Trophoblast cell (in vitro differentiated cells and primary cell): ENCODE measurements at regions not wholly inside any gene's neighbourhood (a gene's known extent, or its start where the extent isn't known, plus 50 kb on each side); places are given as distances from the start of the nearest gene placed in this dataset.

Source experiments
- DNase-seq, 2 donors: peaks; one replicate each; pipeline ENCODE4 v3.0.0-alpha.2; 2016
- H2AFZ ChIP-seq: 2 replicates; pipeline ENCODE4 v1.6.1; 2013; ENCODE audit warnings: low read length, moderate library complexity, mild to moderate bottlenecking; ENCODE audit not compliant: insufficient read depth, poor library complexity
- H2AK5ac ChIP-seq: 2 replicates; pipeline ENCODE4 v1.6.1; 2013; ENCODE audit warnings: mild to moderate bottlenecking, low read length
- H2BK120ac ChIP-seq: 2 replicates; pipeline ENCODE4 v1.6.1; 2013; ENCODE audit warnings: low read length, mild to moderate bottlenecking, moderate library complexity; ENCODE audit not compliant: insufficient read depth, poor library complexity
- H2BK12ac ChIP-seq: 2 replicates; pipeline ENCODE4 v1.6.1; 2013; ENCODE audit warnings: mild to moderate bottlenecking, low read length, moderate library complexity
- H2BK5ac ChIP-seq: 2 replicates; pipeline ENCODE4 v1.6.1; 2013; ENCODE audit warnings: low read length, low read depth, moderate library complexity, mild to moderate bottlenecking; ENCODE audit not compliant: poor library complexity
- H3K14ac ChIP-seq: 2 replicates; pipeline ENCODE4 v1.6.1; 2013; ENCODE audit warnings: mild to moderate bottlenecking, low read length
- H3K18ac ChIP-seq: 2 replicates; pipeline ENCODE4 v1.6.1; 2013; ENCODE audit warnings: mild to moderate bottlenecking, low read length
- H3K23ac ChIP-seq: 2 replicates; pipeline ENCODE4 v1.6.1; 2013; ENCODE audit warnings: low read length
- H3K27ac ChIP-seq: 2 replicates; pipeline ENCODE4 v1.5.1; 2013; ENCODE audit warnings: low read depth, mild to moderate bottlenecking, inconsistent platforms, low read length, moderate library complexity
- H3K27me3 ChIP-seq: 2 replicates; pipeline ENCODE4 v1.6.1; 2013; ENCODE audit warnings: inconsistent platforms, mild to moderate bottlenecking, low read length, moderate library complexity; ENCODE audit not compliant: insufficient read depth
- H3K36me3 ChIP-seq, 2 experiments: 1 replicate in 1 of 2; 2 replicates in 1 of 2; pipeline ENCODE4 v1.6.1; 2013; ENCODE audit warnings: low read length in 2 of 2, mild to moderate bottlenecking in 2 of 2, moderate library complexity in 1 of 2; ENCODE audit not compliant: insufficient read depth in 2 of 2, control insufficient read depth in 1 of 2
- H3K4ac ChIP-seq: 2 replicates; pipeline ENCODE4 v1.6.1; 2013; ENCODE audit warnings: low read depth, mild to moderate bottlenecking, low read length, moderate library complexity
- H3K4me1 ChIP-seq, 2 experiments: 1 replicate in 1 of 2; 2 replicates in 1 of 2; pipeline ENCODE4 v1.6.1; 2013; ENCODE audit warnings: low read length in 2 of 2, mild to moderate bottlenecking in 2 of 2, moderate library complexity in 1 of 2; ENCODE audit not compliant: insufficient read depth in 2 of 2, control insufficient read depth in 1 of 2
- H3K4me2 ChIP-seq: 2 replicates; pipeline ENCODE4 v1.6.1; 2013; ENCODE audit warnings: inconsistent platforms, mild to moderate bottlenecking, low read length, moderate library complexity
- H3K4me3 ChIP-seq: 2 replicates; pipeline ENCODE4 v1.5.1; 2013; ENCODE audit warnings: mild to moderate bottlenecking, low read depth, low read length, inconsistent platforms
- H3K79me1 ChIP-seq: one replicate; pipeline ENCODE4 v1.6.1; 2013; ENCODE audit warnings: low read length
- H3K79me2 ChIP-seq: 2 replicates; pipeline ENCODE4 v1.6.1; 2013; ENCODE audit warnings: low read length, mild to moderate bottlenecking; ENCODE audit not compliant: control insufficient read depth, insufficient read depth, poor library complexity
- H3K9ac ChIP-seq: 2 replicates; pipeline ENCODE4 v1.6.1; 2013; ENCODE audit warnings: mild to moderate bottlenecking, low read length
- H3K9me3 ChIP-seq: 2 replicates; pipeline ENCODE4 v1.6.1; 2013; ENCODE audit warnings: low read depth, mild to moderate bottlenecking, control low read depth, inconsistent platforms, low read length; ENCODE audit not compliant: insufficient read depth
- H4K12ac ChIP-seq: 2 replicates; pipeline ENCODE4 v1.6.1; 2013; ENCODE audit warnings: low read depth, mild to moderate bottlenecking, low read length, moderate library complexity
- H4K8ac ChIP-seq: 2 replicates; pipeline ENCODE4 v1.6.1; 2013; ENCODE audit warnings: low read depth, mild to moderate bottlenecking, low read length, moderate library complexity
- H4K91ac ChIP-seq: one replicate; pipeline ENCODE4 v1.6.1; 2013; ENCODE audit warnings: low read depth, mild to moderate bottlenecking, low read length, moderate library complexity
- WGBS: extraction: QIAGEN DNeasy Blood & Tissue Kit; methylation state at CpG from one replicate; pipeline ENCODE4 v1.1.7; 2013; ENCODE audit warnings: missing lambda C conversion rate; ENCODE audit not compliant: insufficient read length, insufficient coverage; ENCODE audit errors: extremely low coverage; 5-methylcytosine and 5-hydroxymethylcytosine counted together

- no CpG with 5 or more reads among the region's 4 CpGs for WGBS
- H3K9ac ChIP-seq = no peak overlapping the region
- H3K4ac ChIP-seq = no peak overlapping the region
- H2BK12ac ChIP-seq = no peak overlapping the region
- peaks cover 11% of the 10 kb centered on the region for H3K9me3 ChIP-seq
- no peak overlapping the region for H2AK5ac ChIP-seq
- H3K18ac ChIP-seq = no peak overlapping the region
- H3K79me2 ChIP-seq = no peaks in the 10 kb centered on the region
- no peak for DNase-seq
- H3K79me1 ChIP-seq = no peaks in the 10 kb centered on the region
- no peak overlapping the region for H4K8ac ChIP-seq
- H3K23ac ChIP-seq = no peak overlapping the region
- H2BK5ac ChIP-seq = no peak overlapping the region
- H2AFZ ChIP-seq = no peak overlapping the region
- no peak overlapping the region for H2BK120ac ChIP-seq
- no peak overlapping the region for H4K12ac ChIP-seq
- H3K4me3 ChIP-seq = no peak overlapping the region
- no peaks in the 10 kb centered on the region for H3K27me3 ChIP-seq
- no peak overlapping the region for H3K4me2 ChIP-seq
- no peaks in the 10 kb centered on the region for H3K4me1 ChIP-seq
- no peak overlapping the region for H3K14ac ChIP-seq
- H3K36me3 ChIP-seq = no peaks in the 10 kb centered on the region
- no peak overlapping the region for H3K27ac ChIP-seq
- no peak overlapping the region for H4K91ac ChIP-seq
Measured at GRCh38 chr5:176716320-176716719, 69.0 kb downstream of the TSPAN17 start.

GRCh38 chr5:176719113-176719739 is 71.9 kb downstream of the TSPAN17 start:
- no CpG with 5 or more reads among the region's 14 CpGs for WGBS
- no peak overlapping the region for H2BK12ac ChIP-seq

DNA sequence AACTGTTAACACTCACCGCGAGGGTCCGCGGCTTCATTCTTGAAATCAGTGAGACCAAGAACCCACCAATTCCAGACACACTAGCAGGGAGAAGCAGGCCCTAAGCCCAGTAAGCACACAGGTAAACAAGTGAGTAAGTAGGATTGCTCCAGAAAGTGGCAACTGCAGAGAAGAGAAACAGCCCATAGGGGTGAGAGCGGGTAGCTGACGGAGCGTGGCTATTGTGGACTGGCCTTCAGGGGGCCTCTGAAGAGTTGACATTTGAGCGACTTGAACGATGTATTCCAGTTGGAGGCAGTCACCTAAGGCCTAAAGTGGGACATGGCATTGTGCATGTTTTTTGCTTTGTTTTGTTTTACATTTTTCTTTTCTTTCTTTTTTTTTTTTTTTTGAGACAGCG is 74.2 kb downstream of the TSPAN17 start:
- H4K8ac ChIP-seq = no peak overlapping the region
- no peaks in the 10 kb centered on the region for H3K4me1 ChIP-seq
- H2AK5ac ChIP-seq = no peak overlapping the region
- H2BK120ac ChIP-seq = no peak overlapping the region
- no peaks in the 10 kb centered on the region for H3K27me3 ChIP-seq
- H3K36me3 ChIP-seq = no peaks in the 10 kb centered on the region
- H3K27ac ChIP-seq = no peak overlapping the region
- no peak overlapping the region for H3K4me2 ChIP-seq
- H2BK12ac ChIP-seq = no peak overlapping the region
- H3K9me3 ChIP-seq = no peaks in the 10 kb centered on the region
- no peak overlapping the region for H4K12ac ChIP-seq
- no peak overlapping the region for H3K23ac ChIP-seq
- WGBS = no CpG with 5 or more reads among the region's 10 CpGs
- no peaks in the 10 kb centered on the region for H3K79me2 ChIP-seq
- H3K4me3 ChIP-seq = no peak overlapping the region
- no peak overlapping the region for H2BK5ac ChIP-seq
- no peak overlapping the region for H3K9ac ChIP-seq
- no peak for DNase-seq
- no peak overlapping the region for H2AFZ ChIP-seq
- H3K79me1 ChIP-seq = no peaks in the 10 kb centered on the region
- no peak overlapping the region for H3K4ac ChIP-seq
- H3K18ac ChIP-seq = no peak overlapping the region
- H3K14ac ChIP-seq = no peak overlapping the region
- no peak overlapping the region for H4K91ac ChIP-seq

More at GRCh38 chr5:176719113-176719739, 71.9 kb downstream of the TSPAN17 start:
- H4K8ac ChIP-seq = no peak overlapping the region
- no peak overlapping the region for H3K4me2 ChIP-seq
- H3K14ac ChIP-seq = no peak overlapping the region
- H3K9me3 ChIP-seq = peaks cover 3% of the 10 kb centered on the region
- H2BK5ac ChIP-seq = no peak overlapping the region
- H3K27ac ChIP-seq = no peak overlapping the region
- H3K36me3 ChIP-seq = no peaks in the 10 kb centered on the region
- H3K23ac ChIP-seq = no peak overlapping the region
- H3K4ac ChIP-seq = no peak overlapping the region
- no peak overlapping the region for H2BK120ac ChIP-seq
- no peak overlapping the region for H2AFZ ChIP-seq
- DNase-seq = no peak
- H3K79me1 ChIP-seq = no peaks in the 10 kb centered on the region
- no peaks in the 10 kb centered on the region for H3K4me1 ChIP-seq
- no peak overlapping the region for H3K4me3 ChIP-seq
- H4K91ac ChIP-seq = no peak overlapping the region
- H3K79me2 ChIP-seq = no peaks in the 10 kb centered on the region
- no peak overlapping the region for H3K18ac ChIP-seq
- no peak overlapping the region for H4K12ac ChIP-seq
- H2AK5ac ChIP-seq = no peak overlapping the region
- no peak overlapping the region for H3K9ac ChIP-seq
- no peaks in the 10 kb centered on the region for H3K27me3 ChIP-seq

DNA sequence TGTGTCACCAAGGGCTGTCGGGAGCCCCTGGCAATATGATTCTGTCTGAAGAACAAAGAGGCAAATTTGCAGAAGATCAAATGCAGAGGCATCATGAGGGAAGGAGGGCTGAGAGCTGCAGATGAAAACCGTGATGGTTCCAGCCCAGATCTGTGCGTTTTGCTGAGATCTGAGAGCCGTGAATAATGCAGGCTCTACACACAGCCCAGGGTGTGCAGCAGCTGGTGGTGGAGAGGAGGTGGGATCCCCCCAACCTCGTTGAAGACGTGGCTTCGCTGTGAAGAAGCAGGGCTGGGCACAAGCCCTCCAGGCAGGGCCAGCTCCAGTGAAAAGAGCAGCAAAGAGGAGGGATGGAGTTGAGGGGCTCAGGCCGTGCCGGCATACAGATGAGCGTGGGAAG is 75.5 kb downstream of the TSPAN17 start:
- no peak overlapping the region for H2AFZ ChIP-seq
- no peaks in the 10 kb centered on the region for H3K4me1 ChIP-seq
- H4K12ac ChIP-seq = no peak overlapping the region
- no CpG with 5 or more reads among the region's 10 CpGs for WGBS
- no peak overlapping the region for H2BK5ac ChIP-seq
- H2BK120ac ChIP-seq = no peak overlapping the region
- H3K79me1 ChIP-seq = no peaks in the 10 kb centered on the region
- no peak overlapping the region for H3K4me3 ChIP-seq
- H3K18ac ChIP-seq = no peak overlapping the region
- H2AK5ac ChIP-seq = no peak overlapping the region
- H4K8ac ChIP-seq = no peak overlapping the region
- H3K27ac ChIP-seq = no peak overlapping the region
- H2BK12ac ChIP-seq = no peak overlapping the region
- DNase-seq = no peak
- H3K14ac ChIP-seq = no peak overlapping the region
- no peak overlapping the region for H3K9ac ChIP-seq
- H3K4ac ChIP-seq = no peak overlapping the region
- H4K91ac ChIP-seq = no peak overlapping the region
- H3K4me2 ChIP-seq = no peak overlapping the region
- no peaks in the 10 kb centered on the region for H3K36me3 ChIP-seq
- H3K23ac ChIP-seq = no peak overlapping the region
- H3K79me2 ChIP-seq = no peaks in the 10 kb centered on the region
- H3K9me3 ChIP-seq = peaks cover 3% of the 10 kb centered on the region
- no peaks in the 10 kb centered on the region for H3K27me3 ChIP-seq
